Neural progenitor cell (in vitro differentiated cells): ENCODE measurements at regions not wholly inside any gene's neighbourhood (a gene's known extent, or its start where the extent isn't known, plus 50 kb on each side); places are given as distances from the start of the nearest gene placed in this dataset.

Experiments used
- CTCF ChIP-seq: fragments of 200-600 bp; sonication (generic); IDR thresholded peaks from 2 replicates; pipeline ENCODE4 v1.5.1; 2017; ENCODE audit warnings: antibody characterized with exemption, mild to moderate bottlenecking
- EZH2 ChIP-seq: fragments of 200-600 bp; sonication (generic); IDR thresholded peaks from 2 replicates; pipeline ENCODE4 v1.6.1; 2017; ENCODE audit warnings: antibody characterized with exemption, mild to moderate bottlenecking, moderate library complexity
- EZH2phosphoT487 ChIP-seq: fragments of 200-600 bp; sonication (generic); IDR thresholded peaks from 2 replicates; pipeline ENCODE4 v1.6.1; 2017; ENCODE audit warnings: antibody characterized with exemption

DNA sequence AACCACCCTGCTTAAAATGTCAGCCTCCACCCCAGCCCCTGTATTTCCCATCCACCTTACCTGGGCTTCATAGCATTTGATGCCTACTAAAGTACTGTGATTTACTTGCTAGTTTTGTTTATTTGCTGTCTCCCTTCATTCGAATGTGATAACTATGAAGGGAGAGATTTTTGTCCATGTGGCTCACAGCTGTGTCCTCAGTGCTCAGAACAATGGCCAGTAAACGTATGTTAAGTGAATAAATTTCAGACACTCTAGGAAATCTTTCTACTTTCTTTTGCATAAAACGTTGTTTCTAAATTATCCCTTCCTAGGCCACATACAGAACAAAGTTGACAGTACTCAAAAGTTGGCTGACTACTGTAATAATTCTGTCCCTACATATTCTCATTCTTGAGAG is 114.7 kb upstream of the OTUD4 start:
- TF ChIP-seq CTCF, result no peak
- TF ChIP-seq EZH2, result no peak
- TF ChIP-seq EZH2phosphoT487, result no peak
